Ovary (tissue), 7 donors: ENCODE measurements at regions not wholly inside any gene's neighbourhood (a gene's known extent, or its start where the extent isn't known, plus 50 kb on each side); places are given as distances from the start of the nearest gene placed in this dataset.

ENCODE experiments used
- DNase-seq, 5 donors: peaks; one replicate each; pipeline ENCODE4 v3.0.0-alpha.2; 2019 to 2020
- H3K27ac ChIP-seq, 2 donors: fragments of 200-600 bp; one replicate each; pipeline versions ENCODE4 v1.5.1 to v1.8.0; 2019 to 2022
- H3K27me3 ChIP-seq: fragments of 200-600 bp; one replicate; pipeline ENCODE4 v1.8.0; 2022
- H3K36me3 ChIP-seq: fragments of 200-600 bp; sonication (generic); one replicate; pipeline ENCODE4 v1.5.1; 2019
- H3K4me1 ChIP-seq: one replicate; pipeline ENCODE4 v1.8.1; 2013; ENCODE audit warnings: mild to moderate bottlenecking, moderate library complexity; ENCODE audit not compliant: insufficient read depth
- H3K4me3 ChIP-seq: fragments of 200-600 bp; sonication (generic); one replicate; pipeline ENCODE4 v1.5.1; 2017
- H3K9me3 ChIP-seq, 2 donors: fragments of 200-600 bp in 1 of 2; sonication (generic) in 1 of 2; one replicate each; pipeline versions ENCODE4 v1.5.1 to v1.8.1; 2013 to 2019; ENCODE audit warnings: mild to moderate bottlenecking in 1 of 2, moderate library complexity in 1 of 2
- CTCF ChIP-seq, 3 donors: fragments of 450-650 bp in 2 of 3; fragments of 200-600 bp in 1 of 3; IDR thresholded peaks; one replicate each; pipeline versions ENCODE4 v1.5.1 to v1.8.0; 2016 to 2022; ENCODE audit warnings: antibody characterized with exemption in 3 of 3, mild to moderate bottlenecking in 1 of 3
- EP300 ChIP-seq: sonication (generic); formaldehyde crosslinking; IDR thresholded peaks from one replicate; pipeline ENCODE4 v1.6.1; 2017; ENCODE audit warnings: antibody characterized with exemption
- POLR2A ChIP-seq: fragments of 450-650 bp; IDR thresholded peaks from one replicate; pipeline ENCODE4 v1.6.1; 2017; ENCODE audit warnings: antibody characterized with exemption, mild to moderate bottlenecking, moderate library complexity
- WGBS, 3 donors: extraction: QIAGEN DNeasy Blood & Tissue Kit in 1 of 3; methylation state at CpG; one replicate each; pipeline versions ENCODE4 v1.1.5 to v1.1.7; 2013 to 2017; 5-methylcytosine and 5-hydroxymethylcytosine counted together
- intact Hi-C, 4 donors: fragments of 100-400 bp; cut with DNase I; formaldehyde crosslinking; loops; one replicate each; pipeline versions ENCODE4 v1.11.0 to v1.15.1; 2022 to 2023
- donor health status: DM: no; HTN: no; CAD: no; lungs with moderate emphysema.
- donor health status: DM: no; HTN: no; CAD: no.
- donor health status: Bipolar disorder and iron deficiency.
- donor health status: DM: no; HTN: no; CAD: no.
- donor health status: DM: yes; HTN: yes; CAD: no.

GRCh38 chr6:144543006-144543871, 258.1 kb downstream of the UTRN start:
- 82 to 85% (median 85%) methylated on average over 8 of the region's 8 CpGs for WGBS, 3 donors
- intact Hi-C loops: no loop called here
- DNase-seq: no peak

GRCh38 chr6:144544266-144544830, 259.2 kb downstream of the UTRN start:
- Histone ChIP-seq H3K27me3 (no peaks in the 10 kb centered on the region), H3K36me3 (no peaks in the 10 kb centered on the region)

More at GRCh38 chr6:144543006-144543871, 258.1 kb downstream of the UTRN start:
- H3K4me1 ChIP-seq: no peaks in the 10 kb centered on the region
- no peak overlapping the region for H3K4me3 ChIP-seq
- no peaks in the 10 kb centered on the region for H3K27me3 ChIP-seq
- no peak overlapping the region for H3K27ac ChIP-seq
- H3K9me3 ChIP-seq: no peaks in the 10 kb centered on the region
- TF ChIP-seq EP300 (no peak), CTCF (IDR thresholded peaks at IDR 0.05) (no peak), POLR2A (no peak)
- H3K36me3 ChIP-seq: no peaks in the 10 kb centered on the region

GRCh38 chr6:144546807-144547206, 261.7 kb downstream of the UTRN start:
- no peaks in the 10 kb centered on the region for H3K4me1 ChIP-seq
- H3K27me3 ChIP-seq: no peaks in the 10 kb centered on the region
- WGBS, 3 donors: 23 to 29% (median 26%) methylated on average over 2 of the region's 2 CpGs
- no peaks in the 10 kb centered on the region for H3K9me3 ChIP-seq
- no peak overlapping the region for H3K27ac ChIP-seq
- TF ChIP-seq CTCF (IDR thresholded peaks at IDR 0.05) (no peak), EP300 (no peak), POLR2A (no peak)
- no peak for DNase-seq
- no peaks in the 10 kb centered on the region for H3K36me3 ChIP-seq
- intact Hi-C loops: no loop called here
- H3K4me3 ChIP-seq: no peak overlapping the region

More at GRCh38 chr6:144544266-144544830, 259.2 kb downstream of the UTRN start:
- Histone ChIP-seq H3K9me3 (no peaks in the 10 kb centered on the region), H3K27ac (no peak overlapping the region), H3K4me3 (no peak overlapping the region), H3K4me1 (no peaks in the 10 kb centered on the region)
- whole genome bisulfite sequencing, 3 donors: 74 to 83% (median 77%) methylated on average over 7 of the region's 7 CpGs
- TF ChIP-seq CTCF (IDR thresholded peaks at IDR 0.05): no peak
- TF ChIP-seq POLR2A: no peak
- intact Hi-C loops: no loop called here
- no peak for DNase-seq

- no peak for TF ChIP-seq EP300
- no peak for TF ChIP-seq CTCF (IDR thresholded peaks at IDR 0.05)
- H3K36me3 ChIP-seq: no peaks in the 10 kb centered on the region
- no peak overlapping the region for H3K4me3 ChIP-seq
- no peaks in the 10 kb centered on the region for H3K27me3 ChIP-seq
- H3K9me3 ChIP-seq: no peaks in the 10 kb centered on the region
- no peaks in the 10 kb centered on the region for H3K4me1 ChIP-seq
- DNase-seq: no peak
- H3K27ac ChIP-seq: no peak overlapping the region
- 65 to 80% (median 74%) methylated on average over 1 of the region's 1 CpG for WGBS, 3 donors
- intact Hi-C loops: no loop called here
Measured at GRCh38 chr6:144547409-144547808, 262.3 kb downstream of the UTRN start.
